MM.1S (cell line): ENCODE measurements at regions not wholly inside any gene's neighbourhood (a gene's known extent, or its start where the extent isn't known, plus 50 kb on each side); places are given as distances from the start of the nearest gene placed in this dataset.

Experiments used
- CTCF ChIP-seq: fragments of 300-600 bp; sonication (generic); IDR thresholded peaks from 2 replicates; pipeline ENCODE4 v1.5.1; 2016; ENCODE audit warnings: antibody characterized with exemption, low read length, mixed read lengths
- EZH2 ChIP-seq: fragments of 300-600 bp; sonication (generic); optimal IDR thresholded peaks from 2 replicates; pipeline ENCODE3; 2017; ENCODE audit warnings: low read depth, mild to moderate bottlenecking, antibody characterized with exemption, low read length, mixed read lengths

GRCh38 chr21:15206514-15206913, 141.7 kb upstream of the NRIP1 start:
- no peak for TF ChIP-seq EZH2
- no peak for TF ChIP-seq CTCF
